ENCODE measurements at regions not wholly inside any gene's neighbourhood (a gene's known extent, or its start where the extent isn't known, plus 50 kb on each side); places are given as distances from the start of the nearest gene placed in this dataset.
"Not testable (repeated sequence)": the region's sequence is repeated elsewhere in the genome, so short reads cannot be mapped to it uniquely, and the experiment has no call there.

GRCh38 chr6:166806217-166806838, 150.0 kb downstream of the RNASET2 start:
- no peak for DNase-seq (ENCODE audit: low read depth)

- DNase-seq (ENCODE audit: low read depth) = no peak
Observed at GRCh38 chr6:166803471-166803870, 152.9 kb downstream of the RNASET2 start.

- DNase-seq (ENCODE audit: low read depth) = no peak
Observed at GRCh38 chr6:166802401-166802800, 153.9 kb downstream of the RNASET2 start.

GRCh38 chr6:166800137-166800536, 156.2 kb downstream of the RNASET2 start:
- peak; percentile 12 for DNase-seq (ENCODE audit: low read depth)

GRCh38 chr6:166798652-166799051, 157.7 kb downstream of the RNASET2 start:
- DNase-seq (ENCODE audit: low read depth) = no peak

GRCh38 chr6:166796610-166797009, 159.7 kb downstream of the RNASET2 start:
- no peak for DNase-seq (ENCODE audit: low read depth)

- no peak for DNase-seq (ENCODE audit: low read depth)
Observed at GRCh38 chr6:166795879-166796278, 160.5 kb downstream of the RNASET2 start.

GRCh38 chr6:166790808-166791207, 163.8 kb upstream of the RPS6KA2 start:
- not testable (repeated sequence) for DNase-seq (ENCODE audit: low read depth)

GRCh38 chr6:166788846-166789529, 161.9 kb upstream of the RPS6KA2 start:
- not testable (repeated sequence) for DNase-seq (ENCODE audit: low read depth)

GRCh38 chr6:166786704-166787293, 159.7 kb upstream of the RPS6KA2 start:
- peak; percentile 65 for DNase-seq (ENCODE audit: low read depth)

- DNase-seq (ENCODE audit: low read depth) = no peak
Observed at GRCh38 chr6:166785131-166785530, 158.1 kb upstream of the RPS6KA2 start.

GRCh38 chr6:166784691-166785090, 157.6 kb upstream of the RPS6KA2 start:
- no peak for DNase-seq (ENCODE audit: low read depth)

- DNase-seq (ENCODE audit: low read depth) = no peak
Observed at GRCh38 chr6:166782520-166782919, 155.5 kb upstream of the RPS6KA2 start.

GRCh38 chr6:166781331-166781730, 154.3 kb upstream of the RPS6KA2 start:
- no peak for DNase-seq (ENCODE audit: low read depth)

GRCh38 chr6:166779963-166780683, 153.1 kb upstream of the RPS6KA2 start:
- DNase-seq (ENCODE audit: low read depth) = no peak

- DNase-seq (ENCODE audit: low read depth) = no peak
Observed at GRCh38 chr6:166779381-166779780, 152.3 kb upstream of the RPS6KA2 start.

- DNase-seq (ENCODE audit: low read depth) = no peak
Observed at GRCh38 chr6:166778776-166779175, 151.7 kb upstream of the RPS6KA2 start.

- DNase-seq (ENCODE audit: low read depth) = no peak
Observed at GRCh38 chr6:166778046-166778445, 151.0 kb upstream of the RPS6KA2 start.

GRCh38 chr6:166777096-166777630, 150.1 kb upstream of the RPS6KA2 start:
- DNase-seq (ENCODE audit: low read depth) = no peak

GRCh38 chr6:166776571-166776970, 149.5 kb upstream of the RPS6KA2 start:
- no peak for DNase-seq (ENCODE audit: low read depth)

GRCh38 chr6:166775923-166776220, 148.8 kb upstream of the RPS6KA2 start:
- no peak for DNase-seq (ENCODE audit: low read depth)

- DNase-seq (ENCODE audit: low read depth) = peak; percentile 70
Observed at GRCh38 chr6:166775180-166775922, 148.3 kb upstream of the RPS6KA2 start.

All from M059J (cell line).